K562 (cell line): ENCODE measurements at regions not wholly inside any gene's neighbourhood (a gene's known extent, or its start where the extent isn't known, plus 50 kb on each side); places are given as distances from the start of the nearest gene placed in this dataset.

Experiments used
- ATAC-seq: fragments of 200-7000 bp; cut with Tn5 transposase; 3 replicates; pipeline ENCODE4 v1.9.1; 2020; ENCODE audit warnings: moderate library complexity
- BruUV-seq: library from RNA; stranded (reverse); fragments of 400-500 nt; replicated peaks from 2 replicates; lab custom pipeline; 2021; lab: Mats Ljungman, UMichigan
- CTCF ChIA-PET: fragments of 300-600 bp; formaldehyde crosslinking; extraction: SDS; loops from one replicate; lab custom pipeline; 2021; ENCODE audit warnings: low intra/inter-chr PET ratio; lab: Yijun Ruan, JAX
- POLR2A ChIA-PET: fragments of 300-600, 350-650 bp; sonication (Branson Sonifier 250); formaldehyde crosslinking; extraction: SDS; loops from one replicate; lab custom pipeline; 2021; ENCODE audit warnings: antibody characterized with exemption, inconsistent platforms; lab: Yijun Ruan, JAX
- DNase-seq, 4 experiments: peaks; one replicate each; pipeline versions ENCODE4 v3.0.0 to v3.0.0-alpha.2; 2011 to 2018; ENCODE audit warnings: low spot score in 3 of 4, mixed read lengths in 3 of 4; ENCODE audit errors: extremely low read depth in 1 of 4
- FAIRE-seq: peaks from 2 replicates; lab custom pipeline; 2011; peaks lifted over from hg19 to GRCh38; lab: Jason Lieb, UNC
- H2AFZ ChIP-seq: 2 replicates; pipeline ENCODE4 v1.6.0; 2011; ENCODE audit warnings: low read depth, low read length, control low read depth, inconsistent platforms
- H3K27ac ChIP-seq: fragments of 200-600 bp; 3 replicates; pipeline ENCODE4 v1.8.0; 2011; ENCODE audit warnings: low read depth, mild to moderate bottlenecking, control low read depth, inconsistent platforms, low read length, moderate library complexity, mixed read lengths; ENCODE audit errors: extremely low read depth
- H3K27me3 ChIP-seq, 2 experiments: fragments of 300-600 bp in 1 of 2; 2 replicates in 1 of 2; 3 replicates in 1 of 2; pipeline versions ENCODE4 v1.6.0 to v1.8.0; 2011; ENCODE audit warnings: inconsistent platforms in 2 of 2, low read length in 2 of 2, mild to moderate bottlenecking in 1 of 2, mixed read lengths in 1 of 2, moderate library complexity in 1 of 2; ENCODE audit not compliant: control insufficient read depth in 2 of 2, insufficient read depth in 2 of 2
- H3K36me3 ChIP-seq: fragments of 300-600 bp; 3 replicates; pipeline ENCODE4 v1.8.0; 2011; ENCODE audit warnings: mild to moderate bottlenecking, low read length, inconsistent platforms; ENCODE audit not compliant: control insufficient read depth, insufficient read depth
- H3K4me1 ChIP-seq, 2 experiments: fragments of 200-600 bp in 1 of 2; replicated peaks in 1 of 2; 2 replicates in 1 of 2; 3 replicates in 1 of 2; pipeline versions ENCODE4 v1.5.1 to v1.8.0; 2011; ENCODE audit warnings: inconsistent platforms in 2 of 2, low read length in 2 of 2, mild to moderate bottlenecking in 1 of 2, mixed read lengths in 1 of 2, moderate library complexity in 1 of 2; ENCODE audit not compliant: control insufficient read depth in 2 of 2, insufficient read depth in 2 of 2
- H3K4me2 ChIP-seq: 2 replicates; pipeline ENCODE4 v1.6.1; 2011; ENCODE audit warnings: low read length, control low read depth, inconsistent platforms, mixed read lengths; ENCODE audit not compliant: insufficient read depth
- H3K4me3 ChIP-seq: fragments of 200-600 bp; sonication (generic), shearing (Covaris generic); 2 replicates; pipeline ENCODE4 v1.5.1; 2016; ENCODE audit warnings: control low read depth, inconsistent platforms
- H3K79me2 ChIP-seq: fragments of 200-600 bp; 3 replicates; pipeline ENCODE4 v1.8.0; 2011; ENCODE audit warnings: low read length, inconsistent platforms; ENCODE audit not compliant: control insufficient read depth, insufficient read depth
- H3K9ac ChIP-seq, 2 experiments: 2 replicates each; pipeline versions ENCODE4 v1.6.0 to v1.6.1; 2011; ENCODE audit warnings: low read depth in 2 of 2, low read length in 2 of 2, control low read depth in 1 of 2, inconsistent platforms in 1 of 2, mild to moderate bottlenecking in 1 of 2, mixed read lengths in 1 of 2; ENCODE audit not compliant: insufficient read depth in 1 of 2
- H3K9me1 ChIP-seq: one replicate; pipeline ENCODE4 v1.6.0; 2011; ENCODE audit warnings: inconsistent platforms, mild to moderate bottlenecking, low read length, moderate library complexity; ENCODE audit not compliant: control insufficient read depth, insufficient read depth
- H3K9me3 ChIP-seq: replicated peaks from 2 replicates; pipeline ENCODE4 v1.5.1; 2011; ENCODE audit warnings: low read depth, low read length, inconsistent platforms; ENCODE audit not compliant: control insufficient read depth, insufficient read depth
- H4K20me1 ChIP-seq: replicated peaks from 2 replicates; pipeline ENCODE4 v1.6.1; 2011; ENCODE audit warnings: low read length, inconsistent platforms, mixed read lengths; ENCODE audit not compliant: control insufficient read depth, insufficient read depth
- CAMTA2 ChIP-seq: fragments of 250-450 bp; sonication (Bioruptor Pico); conservative IDR thresholded peaks from 2 replicates; pipeline ENCODE4 v1.5.1; 2022
- CCAR2 ChIP-seq: fragments of 200-400 bp; formaldehyde crosslinking; IDR thresholded peaks from 2 replicates; pipeline ENCODE4 v1.6.1; 2017; ENCODE audit warnings: mild to moderate bottlenecking, low read depth, low read length
- DACH1 ChIP-seq: fragments of 450-650 bp; IDR thresholded peaks from 2 replicates; pipeline ENCODE4 v1.6.1; 2018; ENCODE audit not compliant: partially characterized antibody
- KLF6 ChIP-seq: fragments of 250-450 bp; sonication (Bioruptor Pico); IDR thresholded peaks from 2 replicates; pipeline ENCODE4 v1.4.0; 2020; ENCODE audit warnings: mild to moderate bottlenecking, moderate library complexity, borderline replicate concordance
- MAFF ChIP-seq: IDR thresholded peaks from 2 replicates; pipeline ENCODE4 v1.6.1; 2012; ENCODE audit warnings: low read length, improper control_type of control experiment
- MEIS2 ChIP-seq: fragments of 450-650 bp; IDR thresholded peaks from 2 replicates; pipeline ENCODE4 v1.6.1; 2014; ENCODE audit warnings: mild to moderate bottlenecking; ENCODE audit not compliant: partially characterized antibody
- RFX7 ChIP-seq: fragments of 250-450 bp; sonication (Bioruptor Pico); IDR thresholded peaks from 2 replicates; pipeline ENCODE4 v1.5.1; 2021; ENCODE audit warnings: mild to moderate bottlenecking
- SRF ChIP-seq, 2 experiments: fragments of 250-450, 450-650 bp in 1 of 2; sonication (Bioruptor Pico) in 1 of 2; sonication (generic) in 1 of 2; formaldehyde crosslinking; IDR thresholded peaks; 2 replicates each; pipeline versions ENCODE4 v1.5.0 to v1.5.1; 2020 to 2022; ENCODE audit warnings: mild to moderate bottlenecking in 1 of 2, missing genetic modification reagents in 1 of 2
- TAF7 ChIP-seq: fragments of 450-650 bp; IDR thresholded peaks from 2 replicates; pipeline ENCODE4 v1.6.1; 2016; ENCODE audit warnings: missing genetic modification characterization, missing compliant biosample characterization
- TBL1XR1 ChIP-seq, 2 experiments: IDR thresholded peaks; 2 replicates each; pipeline ENCODE4 v1.6.1; 2012; ENCODE audit warnings: improper control_type of control experiment in 2 of 2, low read length in 2 of 2, mild to moderate bottlenecking in 1 of 2
- THRAP3 ChIP-seq: fragments of 450-650 bp; IDR thresholded peaks from 2 replicates; pipeline ENCODE4 v1.6.1; 2016; ENCODE audit warnings: mild to moderate bottlenecking, inconsistent platforms, borderline replicate concordance
- ZC3H11A ChIP-seq: IDR thresholded peaks from 2 replicates; pipeline ENCODE4 v1.6.1; 2012; ENCODE audit warnings: low read depth, low read length, improper control_type of control experiment
- ZC3H4 ChIP-seq: sonication (generic); formaldehyde crosslinking; IDR thresholded peaks from 2 replicates; pipeline ENCODE4 v1.9.0; 2021; ENCODE audit warnings: missing genetic modification reagents, borderline replicate concordance
- ZNF717 ChIP-seq: fragments of 250-450 bp; sonication (Bioruptor Pico); IDR thresholded peaks from 2 replicates; pipeline ENCODE4 v1.5.0; 2021
- ZNF778 ChIP-seq: fragments of 450-650 bp; formaldehyde crosslinking; IDR thresholded peaks from 2 replicates; pipeline ENCODE4 v1.4.0; 2020; ENCODE audit warnings: mild to moderate bottlenecking, moderate library complexity
- WGBS: fragments of 100-300 bp; shearing (Covaris generic); methylation state at CpG from one replicate; pipeline ENCODE4 v1.1.6; 2016; ENCODE audit warnings: low coverage, mixed read lengths; ENCODE audit not compliant: insufficient coverage; ENCODE audit errors: missing lambda C conversion rate; 5-methylcytosine and 5-hydroxymethylcytosine counted together
- in situ Hi-C: fragments of 300-500 bp; cut with MboI; formaldehyde crosslinking; loops from 4 replicates; pipeline ENCODE4 v1.15.0; 2018; ENCODE audit warnings: inconsistent platforms, mixed read lengths
- intact Hi-C: fragments of 100-400 bp; cut with micrococcal nuclease; formaldehyde crosslinking; loops from 2 replicates; pipeline ENCODE4 v1.14.2; 2022
- TF ChIP-seq, protein P1 (sequence below): IDR thresholded peaks from 2 replicates; pipeline ENCODE4 v1.6.1; 2016; ENCODE audit warnings: missing genetic modification characterization, missing compliant biosample characterization
- TF ChIP-seq, protein P2 (sequence below): fragments of 250-450 bp; sonication (Bioruptor Pico); IDR thresholded peaks from 2 replicates; pipeline ENCODE4 v1.9.0; 2021; ENCODE audit warnings: mild to moderate bottlenecking
- TF ChIP-seq, protein P3 (sequence below): fragments of 450-650 bp; IDR thresholded peaks from 2 replicates; pipeline ENCODE4 v1.6.1; 2016; ENCODE audit warnings: mild to moderate bottlenecking
- TF ChIP-seq, protein P4 (sequence below): fragments of 250-450 bp; sonication (Bioruptor Pico); IDR thresholded peaks from 2 replicates; pipeline ENCODE4 v1.5.1; 2021; ENCODE audit warnings: mild to moderate bottlenecking

DNA sequence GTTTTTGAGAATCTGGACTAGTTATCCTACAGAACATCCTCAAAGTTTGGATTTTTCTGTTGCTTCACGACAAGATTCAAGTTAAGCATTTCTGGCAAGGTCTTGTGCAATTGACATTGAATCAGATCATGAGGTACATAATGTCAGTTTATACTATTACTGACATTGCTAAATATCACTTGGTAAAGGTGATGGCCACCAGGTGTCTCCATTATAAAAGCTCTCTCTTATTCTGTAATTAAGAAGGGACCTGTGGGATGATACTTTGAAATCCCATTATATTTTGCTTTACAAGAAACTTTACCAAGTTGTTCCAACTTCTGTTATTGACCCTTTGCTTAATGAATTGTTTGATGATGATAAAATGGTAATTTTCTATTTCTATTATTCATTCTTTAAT is 131.0 kb upstream of the ASTN2 start (continued):
- TF ChIP-seq, protein P1, sequence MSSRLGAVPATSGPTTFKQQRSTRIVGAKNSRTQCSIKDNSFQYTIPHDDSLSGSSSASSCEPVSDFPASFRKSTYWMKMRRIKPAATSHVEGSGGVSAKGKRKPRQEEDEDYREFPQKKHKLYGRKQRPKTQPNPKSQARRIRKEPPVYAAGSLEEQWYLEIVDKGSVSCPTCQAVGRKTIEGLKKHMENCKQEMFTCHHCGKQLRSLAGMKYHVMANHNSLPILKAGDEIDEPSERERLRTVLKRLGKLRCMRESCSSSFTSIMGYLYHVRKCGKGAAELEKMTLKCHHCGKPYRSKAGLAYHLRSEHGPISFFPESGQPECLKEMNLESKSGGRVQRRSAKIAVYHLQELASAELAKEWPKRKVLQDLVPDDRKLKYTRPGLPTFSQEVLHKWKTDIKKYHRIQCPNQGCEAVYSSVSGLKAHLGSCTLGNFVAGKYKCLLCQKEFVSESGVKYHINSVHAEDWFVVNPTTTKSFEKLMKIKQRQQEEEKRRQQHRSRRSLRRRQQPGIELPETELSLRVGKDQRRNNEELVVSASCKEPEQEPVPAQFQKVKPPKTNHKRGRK (tag) = no peak
- no peak for TF ChIP-seq THRAP3
- no peak for TF ChIP-seq TBL1XR1 (IDR thresholded peaks at IDR 0.05; ENCODE audit: low read length in 2 of 2)
- no peak for TF ChIP-seq DACH1
- no peak for TF ChIP-seq ZC3H4
- no peak for TF ChIP-seq RFX7 (CRISPR knock-in tag)
- TF ChIP-seq, all 486 proteins: peak for 0

DNA sequence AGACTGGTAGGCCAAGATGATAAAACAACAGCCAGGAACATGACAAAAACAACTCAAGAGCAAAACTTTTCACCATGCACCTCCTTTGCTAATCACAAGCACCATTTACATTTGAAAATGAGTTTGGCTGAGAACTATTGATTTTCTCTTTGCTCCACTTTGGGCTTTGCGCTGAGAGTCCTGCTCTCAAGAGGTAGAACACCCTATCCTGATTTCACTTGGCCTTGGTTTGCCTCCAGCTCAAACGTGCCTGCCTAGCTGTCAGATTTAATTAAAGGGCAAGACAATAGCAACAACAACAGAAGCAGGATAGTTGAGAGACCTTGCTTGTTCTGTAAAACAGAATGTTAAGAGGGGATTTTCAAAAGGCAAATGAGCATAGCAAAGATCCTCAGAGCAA is 128.2 kb upstream of the ASTN2 start:
- no peak overlapping the region for H3K9ac ChIP-seq
- ChIA-PET POLR2A (no interaction called here), CTCF (interaction anchor here (0.7 kb wide), 1 partner anchor 493 kb away, joined by 3 read pairs; no protein-coding TSS in a partner anchor)
- DNase-seq (no peak), FAIRE-seq (no peak), ATAC-seq (no peak)
- no peak overlapping the region for H3K4me2 ChIP-seq
- H2AFZ ChIP-seq = no peak overlapping the region
- intact Hi-C loops = no loop called here
- H3K4me3 ChIP-seq = no peak overlapping the region
- H3K27me3 ChIP-seq = no peaks in the 10 kb centered on the region
- no peaks in the 10 kb centered on the region for H3K36me3 ChIP-seq
- no peak overlapping the region for H3K27ac ChIP-seq
- WGBS = 0% methylated on average over 2 of the region's 2 CpGs
- BruUV-seq = no TSS peak
- no peaks in the 10 kb centered on the region for H4K20me1 ChIP-seq
- H3K4me1 ChIP-seq = no peaks in the 10 kb centered on the region
- H3K79me2 ChIP-seq = no peaks in the 10 kb centered on the region
- no peaks in the 10 kb centered on the region for H3K9me3 ChIP-seq
- H3K9me1 ChIP-seq = no peaks in the 10 kb centered on the region
- in situ Hi-C loops = no loop called here
- TF ChIP-seq THRAP3 = no peak
- no peak for TF ChIP-seq SRF (CRISPR knock-in tag; IDR thresholded peaks at IDR 0.05)
- TF ChIP-seq ZC3H11A = no peak
- TF ChIP-seq ZNF717 (CRISPR knock-in tag) = no peak
- TF ChIP-seq, protein P2, sequence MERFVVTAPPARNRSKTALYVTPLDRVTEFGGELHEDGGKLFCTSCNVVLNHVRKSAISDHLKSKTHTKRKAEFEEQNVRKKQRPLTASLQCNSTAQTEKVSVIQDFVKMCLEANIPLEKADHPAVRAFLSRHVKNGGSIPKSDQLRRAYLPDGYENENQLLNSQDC (CRISPR knock-in tag) = no peak
- TF ChIP-seq, protein P3, sequence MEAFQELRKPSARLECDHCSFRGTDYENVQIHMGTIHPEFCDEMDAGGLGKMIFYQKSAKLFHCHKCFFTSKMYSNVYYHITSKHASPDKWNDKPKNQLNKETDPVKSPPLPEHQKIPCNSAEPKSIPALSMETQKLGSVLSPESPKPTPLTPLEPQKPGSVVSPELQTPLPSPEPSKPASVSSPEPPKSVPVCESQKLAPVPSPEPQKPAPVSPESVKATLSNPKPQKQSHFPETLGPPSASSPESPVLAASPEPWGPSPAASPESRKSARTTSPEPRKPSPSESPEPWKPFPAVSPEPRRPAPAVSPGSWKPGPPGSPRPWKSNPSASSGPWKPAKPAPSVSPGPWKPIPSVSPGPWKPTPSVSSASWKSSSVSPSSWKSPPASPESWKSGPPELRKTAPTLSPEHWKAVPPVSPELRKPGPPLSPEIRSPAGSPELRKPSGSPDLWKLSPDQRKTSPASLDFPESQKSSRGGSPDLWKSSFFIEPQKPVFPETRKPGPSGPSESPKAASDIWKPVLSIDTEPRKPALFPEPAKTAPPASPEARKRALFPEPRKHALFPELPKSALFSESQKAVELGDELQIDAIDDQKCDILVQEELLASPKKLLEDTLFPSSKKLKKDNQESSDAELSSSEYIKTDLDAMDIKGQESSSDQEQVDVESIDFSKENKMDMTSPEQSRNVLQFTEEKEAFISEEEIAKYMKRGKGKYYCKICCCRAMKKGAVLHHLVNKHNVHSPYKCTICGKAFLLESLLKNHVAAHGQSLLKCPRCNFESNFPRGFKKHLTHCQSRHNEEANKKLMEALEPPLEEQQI = no peak
- TF ChIP-seq MAFF = no peak
- TF ChIP-seq ZNF778 (CRISPR knock-in tag) = no peak
- TF ChIP-seq CCAR2 = no peak
- TF ChIP-seq, protein P4, sequence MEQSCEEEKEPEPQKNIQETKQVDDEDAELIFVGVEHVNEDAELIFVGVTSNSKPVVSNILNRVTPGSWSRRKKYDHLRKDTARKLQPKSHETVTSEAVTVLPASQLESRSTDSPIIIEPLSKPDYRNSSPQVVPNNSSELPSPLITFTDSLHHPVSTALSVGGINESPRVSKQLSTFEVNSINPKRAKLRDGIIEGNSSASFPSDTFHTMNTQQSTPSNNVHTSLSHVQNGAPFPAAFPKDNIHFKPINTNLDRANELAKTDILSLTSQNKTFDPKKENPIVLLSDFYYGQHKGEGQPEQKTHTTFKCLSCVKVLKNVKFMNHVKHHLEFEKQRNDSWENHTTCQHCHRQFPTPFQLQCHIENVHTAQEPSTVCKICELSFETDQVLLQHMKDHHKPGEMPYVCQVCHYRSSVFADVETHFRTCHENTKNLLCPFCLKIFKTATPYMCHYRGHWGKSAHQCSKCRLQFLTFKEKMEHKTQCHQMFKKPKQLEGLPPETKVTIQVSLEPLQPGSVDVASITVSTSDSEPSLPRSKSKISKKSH (CRISPR knock-in tag) = no peak
- TF ChIP-seq KLF6 (CRISPR knock-in tag) = no peak
- TF ChIP-seq MEIS2 = no peak
- TF ChIP-seq TAF7 = no peak
- no peak for TF ChIP-seq CAMTA2 (CRISPR knock-in tag)
